HEK293 (cell line): ENCODE measurements at regions not wholly inside any gene's neighbourhood (a gene's known extent, or its start where the extent isn't known, plus 50 kb on each side); places are given as distances from the start of the nearest gene placed in this dataset.

Source experiments
- CTCF ChIA-PET: fragments of 350-600 bp; formaldehyde crosslinking; extraction: SDS; loops from one replicate; lab custom pipeline; 2021; ENCODE audit warnings: antibody characterized with exemption; lab: Yijun Ruan, JAX
- POLR2A ChIA-PET: fragments of 300-600 bp; formaldehyde crosslinking; extraction: SDS; loops from one replicate; lab custom pipeline; 2020; ENCODE audit warnings: antibody characterized with exemption, inconsistent platforms; lab: Yijun Ruan, JAX
- H3K27ac ChIP-seq: fragments of 200-500 bp; sonication (Bioruptor generic); 2 replicates; pipeline ENCODE4 v1.5.1; 2014; ENCODE audit warnings: low read depth, low read length, control low read depth, inconsistent platforms; ENCODE audit errors: extremely low read depth
- H3K36me3 ChIP-seq, 2 experiments: fragments of 200-500 bp in 1 of 2; sonication (Bioruptor generic) in 1 of 2; 1 replicate in 1 of 2; 2 replicates in 1 of 2; pipeline ENCODE4 v1.5.1; 2014 to 2017; ENCODE audit warnings: inconsistent platforms in 2 of 2, low read length in 2 of 2; ENCODE audit not compliant: control insufficient read depth in 2 of 2, insufficient read depth in 1 of 2
- H3K4me1 ChIP-seq: fragments of 200-500 bp; sonication (Bioruptor generic); 2 replicates; pipeline ENCODE4 v1.5.1; 2014; ENCODE audit warnings: mild to moderate bottlenecking, low read length, inconsistent platforms; ENCODE audit not compliant: control insufficient read depth, insufficient read depth
- H3K4me3 ChIP-seq: 2 replicates; pipeline ENCODE4 v1.5.1; 2011; ENCODE audit warnings: low read depth, mild to moderate bottlenecking, control low read depth, low read length, moderate library complexity
- H3K9me3 ChIP-seq: fragments of 200-500 bp; sonication (Bioruptor generic); 2 replicates; pipeline ENCODE4 v1.5.1; 2014; ENCODE audit warnings: low read depth, low read length, inconsistent platforms; ENCODE audit not compliant: control insufficient read depth, insufficient read depth
- AEBP2 ChIP-seq: fragments of 450-650 bp; formaldehyde crosslinking; IDR thresholded peaks from 2 replicates; pipeline ENCODE4 v1.5.1; 2016; ENCODE audit warnings: missing biosample characterization, missing genetic modification characterization, borderline replicate concordance
- GFI1B ChIP-seq: fragments of 450-650 bp; formaldehyde crosslinking; IDR thresholded peaks from 2 replicates; pipeline ENCODE4 v1.5.1; 2016; ENCODE audit warnings: missing biosample characterization, missing genetic modification characterization
- PRDM1 ChIP-seq: fragments of 450-650 bp; formaldehyde crosslinking; IDR thresholded peaks from 2 replicates; pipeline ENCODE4; 2016; ENCODE audit warnings: missing biosample characterization, missing genetic modification characterization
- SP7 ChIP-seq: fragments of 450-650 bp; formaldehyde crosslinking; IDR thresholded peaks from 2 replicates; pipeline ENCODE4 v1.5.1; 2016; ENCODE audit warnings: missing biosample characterization, missing genetic modification characterization
- YY2 ChIP-seq: fragments of 450-650 bp; formaldehyde crosslinking; IDR thresholded peaks from 2 replicates; pipeline ENCODE4 v1.5.1; 2016; ENCODE audit warnings: missing biosample characterization, missing genetic modification characterization
- ZBTB44 ChIP-seq: fragments of 450-650 bp; IDR thresholded peaks from 2 replicates; pipeline ENCODE4 v1.5.1; 2018; ENCODE audit warnings: missing biosample characterization, mild to moderate bottlenecking, missing genetic modification characterization
- ZNF114 ChIP-seq: fragments of 450-650 bp; formaldehyde crosslinking; IDR thresholded peaks from 2 replicates; pipeline ENCODE4 v1.5.0; 2017; ENCODE audit warnings: missing biosample characterization, missing genetic modification characterization
- ZNF132 ChIP-seq: fragments of 450-650 bp; formaldehyde crosslinking; IDR thresholded peaks from 2 replicates; pipeline ENCODE4 v1.5.1; 2017; ENCODE audit warnings: missing biosample characterization, missing genetic modification characterization, borderline replicate concordance
- ZNF157 ChIP-seq: fragments of 450-650 bp; formaldehyde crosslinking; IDR thresholded peaks from 2 replicates; pipeline ENCODE4 v1.5.1; 2016; ENCODE audit warnings: missing biosample characterization, missing genetic modification characterization
- ZNF530 ChIP-seq: fragments of 450-650 bp; formaldehyde crosslinking; IDR thresholded peaks from 2 replicates; pipeline ENCODE4 v1.5.1; 2016; ENCODE audit warnings: low read depth, missing biosample characterization, missing genetic modification characterization
- ZNF639 ChIP-seq: fragments of 450-650 bp; formaldehyde crosslinking; IDR thresholded peaks from 2 replicates; pipeline ENCODE4 v1.5.1; 2016; ENCODE audit warnings: missing biosample characterization, missing genetic modification characterization
- ZNF677 ChIP-seq: fragments of 450-650 bp; IDR thresholded peaks from 2 replicates; pipeline ENCODE4 v1.5.0; 2018; ENCODE audit warnings: missing biosample characterization, mild to moderate bottlenecking, missing genetic modification characterization, moderate library complexity
- ZNF837 ChIP-seq: fragments of 450-650 bp; formaldehyde crosslinking; IDR thresholded peaks from 2 replicates; pipeline ENCODE4 v1.5.1; 2016; ENCODE audit warnings: missing biosample characterization, missing genetic modification characterization

GRCh38 chr4:179919587-179919986, 2323.6 kb upstream of the TENM3 start (continued):
- no peak for TF ChIP-seq AEBP2 (tag by site-specific recombination)

GRCh38 chr4:179927473-179927872, 2315.7 kb upstream of the TENM3 start:
- TF ChIP-seq GFI1B (tag by site-specific recombination) (no peak), ZBTB44 (no peak), ZNF677 (tag by site-specific recombination) (no peak), ZNF639 (tag by site-specific recombination) (no peak), ZNF114 (tag by site-specific recombination) (no peak)
- no peak overlapping the region for H3K27ac ChIP-seq
- ChIA-PET POLR2A (no interaction called here), CTCF (interaction anchor here (0.6 kb wide), 1 partner anchor 725 kb away, joined by 4 read pairs; no protein-coding TSS in a partner anchor)
- H3K36me3 ChIP-seq: no peaks in the 10 kb centered on the region
- no peaks in the 10 kb centered on the region for H3K9me3 ChIP-seq
- no peaks in the 10 kb centered on the region for H3K4me1 ChIP-seq
- no peak overlapping the region for H3K4me3 ChIP-seq

GRCh38 chr4:179941911-179942310, 2301.3 kb upstream of the TENM3 start:
- Histone ChIP-seq H3K36me3 (no peaks in the 10 kb centered on the region), H3K4me1 (no peaks in the 10 kb centered on the region), H3K4me3 (no peak overlapping the region), H3K27ac (no peak overlapping the region)
- no peak for TF ChIP-seq ZNF530 (tag by site-specific recombination)
- TF ChIP-seq, all 188 proteins: peak for 0
- H3K9me3 ChIP-seq: no peaks in the 10 kb centered on the region
- CTCF ChIA-PET: interaction anchor here (0.6 kb wide), 1 partner anchor 362 kb away, joined by 4 read pairs; no protein-coding TSS in a partner anchor
- POLR2A ChIA-PET: no interaction called here

- Histone ChIP-seq H3K4me1 (no peaks in the 10 kb centered on the region), H3K27ac (no peak overlapping the region), H3K4me3 (no peak overlapping the region), H3K9me3 (no peaks in the 10 kb centered on the region), H3K36me3 (no peaks in the 10 kb centered on the region)
- ChIA-PET POLR2A (no interaction called here), CTCF (no interaction called here)
- TF ChIP-seq YY2 (tag by site-specific recombination) (no peak), ZNF837 (no peak), PRDM1 (tag by site-specific recombination) (no peak), ZBTB44 (no peak), SP7 (tag by site-specific recombination) (no peak), ZNF157 (tag by site-specific recombination) (no peak), ZNF132 (tag by site-specific recombination) (no peak), ZNF677 (tag by site-specific recombination) (peak; percentile 93)
Observed at GRCh38 chr4:179976777-179977176, 2266.4 kb upstream of the TENM3 start.
